Neural cell (in vitro differentiated cells): ENCODE measurements at regions not wholly inside any gene's neighbourhood (a gene's known extent, or its start where the extent isn't known, plus 50 kb on each side); places are given as distances from the start of the nearest gene placed in this dataset.

ENCODE experiments used
- H2AFZ ChIP-seq: fragments of 200-600, 300-800 bp; sonication (generic), shearing (Covaris generic); 2 replicates; pipeline ENCODE4 v1.6.0; 2014; ENCODE audit warnings: low read depth, mild to moderate bottlenecking, antibody characterized with exemption, low read length, moderate library complexity
- H3F3A ChIP-seq: fragments of 200-600 bp; shearing (Covaris generic); 2 replicates; pipeline ENCODE4 v1.6.1; 2016; ENCODE audit warnings: mild to moderate bottlenecking, moderate library complexity, mixed read lengths, antibody characterized with exemption, low read length; ENCODE audit not compliant: insufficient read depth, poor library complexity, severe bottlenecking
- H3K27ac ChIP-seq: fragments of 200-600, 300-800 bp; sonication (generic), shearing (Covaris generic); 2 replicates; pipeline ENCODE4 v1.5.1; 2014; ENCODE audit warnings: mild to moderate bottlenecking, low read length, moderate library complexity
- H3K27me3 ChIP-seq: fragments of 300-800, 200-600 bp; sonication (generic), shearing (Covaris generic); 2 replicates; pipeline ENCODE4 v1.6.0; 2014; ENCODE audit warnings: mild to moderate bottlenecking, low read depth, low read length, moderate library complexity; ENCODE audit not compliant: insufficient read depth
- H3K36me3 ChIP-seq: fragments of 300-800, 200-600 bp; sonication (generic), shearing (Covaris generic); 2 replicates; pipeline ENCODE4 v1.5.1; 2014; ENCODE audit warnings: mild to moderate bottlenecking, antibody characterized with exemption, low read length, moderate library complexity; ENCODE audit not compliant: insufficient read depth
- H3K4me2 ChIP-seq: fragments of 300-800, 200-600 bp; sonication (generic), shearing (Covaris generic); 2 replicates; pipeline ENCODE4 v1.6.0; 2014; ENCODE audit warnings: mild to moderate bottlenecking, low read length
- H3K4me3 ChIP-seq: fragments of 300-800, 200-600 bp; sonication (generic), shearing (Covaris generic); 2 replicates; pipeline ENCODE4 v1.5.1; 2014; ENCODE audit warnings: mild to moderate bottlenecking, low read length, moderate library complexity
- H3K79me2 ChIP-seq: fragments of 200-600 bp; shearing (Covaris generic); replicated peaks from 2 replicates; pipeline ENCODE4 v1.6.0; 2014; ENCODE audit warnings: mild to moderate bottlenecking, low read length, moderate library complexity; ENCODE audit not compliant: insufficient read depth
- H3K9ac ChIP-seq: fragments of 300-800, 200-600 bp; sonication (generic), shearing (Covaris generic); 2 replicates; pipeline ENCODE4 v1.6.1; 2016; ENCODE audit warnings: mild to moderate bottlenecking, low read length, mixed read lengths
- H3K9me2 ChIP-seq: fragments of 200-600 bp; shearing (Covaris generic); 2 replicates; pipeline ENCODE4 v1.6.1; 2016; ENCODE audit warnings: mild to moderate bottlenecking, low read length, mixed read lengths; ENCODE audit not compliant: insufficient read depth
- H3K9me3 ChIP-seq: fragments of 200-600, 300-800 bp; sonication (generic), shearing (Covaris generic); 2 replicates; pipeline ENCODE4 v1.6.1; 2016; ENCODE audit warnings: mild to moderate bottlenecking, mixed run types, low read length, moderate library complexity, mixed read lengths
- H4K20me1 ChIP-seq: fragments of 200-600 bp; shearing (Covaris generic); 2 replicates; pipeline ENCODE4 v1.6.1; 2016; ENCODE audit warnings: mild to moderate bottlenecking, mixed run types; ENCODE audit not compliant: insufficient read depth
- CTCF ChIP-seq: fragments of 450-650 bp; IDR thresholded peaks from 2 replicates; pipeline ENCODE4 v1.5.1; 2014; ENCODE audit warnings: antibody characterized with exemption, mild to moderate bottlenecking, moderate library complexity; ENCODE audit not compliant: poor library complexity, severe bottlenecking
- EP300 ChIP-seq: fragments of 450-650 bp; conservative IDR thresholded peaks from 2 replicates; pipeline ENCODE4 v1.6.1; 2014; ENCODE audit warnings: antibody characterized with exemption, mild to moderate bottlenecking, moderate library complexity; ENCODE audit not compliant: poor library complexity, severe bottlenecking
- EZH2 ChIP-seq: fragments of 200-600, 300-800 bp; shearing (Covaris generic), sonication (generic); IDR thresholded peaks from 2 replicates; pipeline ENCODE4 v1.6.1; 2014; ENCODE audit warnings: antibody characterized with exemption, low read length, borderline replicate concordance, mild to moderate bottlenecking; ENCODE audit not compliant: insufficient read depth, poor library complexity, severe bottlenecking
- MXI1 ChIP-seq: fragments of 450-650 bp; conservative IDR thresholded peaks from 2 replicates; pipeline ENCODE4 v1.6.1; 2014; ENCODE audit warnings: antibody characterized with exemption, mild to moderate bottlenecking; ENCODE audit not compliant: poor library complexity, severe bottlenecking
- POLR2AphosphoS5 ChIP-seq: IDR thresholded peaks from 2 replicates; pipeline ENCODE4 v1.6.1; 2012
- RAD21 ChIP-seq: fragments of 450-650 bp; conservative IDR thresholded peaks from 2 replicates; pipeline ENCODE4 v1.6.1; 2014; ENCODE audit warnings: antibody characterized with exemption, mild to moderate bottlenecking, moderate library complexity
- REST ChIP-seq: IDR thresholded peaks from 2 replicates; pipeline ENCODE4 v1.6.1; 2012; ENCODE audit warnings: borderline replicate concordance
- SMC3 ChIP-seq: fragments of 450-650 bp; conservative IDR thresholded peaks from 2 replicates; pipeline ENCODE4 v1.6.1; 2014; ENCODE audit warnings: antibody characterized with exemption, mild to moderate bottlenecking, moderate library complexity; ENCODE audit not compliant: poor library complexity
- TAF1 ChIP-seq: IDR thresholded peaks from 2 replicates; pipeline ENCODE4 v1.6.1; 2012; ENCODE audit warnings: low read depth

GRCh38 chr16:13344001-13344400, 442.6 kb downstream of the SHISA9 start:
- no peak overlapping the region for H3K9ac ChIP-seq
- no peaks in the 10 kb centered on the region for H3F3A ChIP-seq
- no peak overlapping the region for H3K4me3 ChIP-seq
- no peaks in the 10 kb centered on the region for H3K9me3 ChIP-seq
- no peaks in the 10 kb centered on the region for H3K27me3 ChIP-seq
- TF ChIP-seq MXI1 (no peak), CTCF (no peak), TAF1 (no peak), EP300 (no peak), RAD21 (no peak), REST (no peak), POLR2AphosphoS5 (no peak), EZH2 (no peak), SMC3 (no peak)
- no peak overlapping the region for H3K27ac ChIP-seq
- no peak overlapping the region for H2AFZ ChIP-seq
- no peaks in the 10 kb centered on the region for H4K20me1 ChIP-seq
- no peaks in the 10 kb centered on the region for H3K9me2 ChIP-seq
- no peaks in the 10 kb centered on the region for H3K36me3 ChIP-seq
- H3K4me2 ChIP-seq, result no peak overlapping the region
- no peaks in the 10 kb centered on the region for H3K79me2 ChIP-seq

- Histone ChIP-seq H3F3A (no peaks in the 10 kb centered on the region), H4K20me1 (no peaks in the 10 kb centered on the region), H3K9me2 (no peaks in the 10 kb centered on the region), H3K27ac (no peak overlapping the region), H3K27me3 (no peaks in the 10 kb centered on the region), H3K9me3 (no peaks in the 10 kb centered on the region), H3K4me3 (no peak overlapping the region), H2AFZ (no peak overlapping the region), H3K79me2 (no peaks in the 10 kb centered on the region), H3K36me3 (no peaks in the 10 kb centered on the region), H3K4me2 (no peak overlapping the region), H3K9ac (no peak overlapping the region)
- no peak for TF ChIP-seq SMC3
- no peak for TF ChIP-seq TAF1
- no peak for TF ChIP-seq REST
- no peak for TF ChIP-seq CTCF
- no peak for TF ChIP-seq POLR2AphosphoS5
- no peak for TF ChIP-seq EP300
- no peak for TF ChIP-seq MXI1
- no peak for TF ChIP-seq EZH2
- TF ChIP-seq RAD21, result no peak
Measured at GRCh38 chr16:13348416-13348815, 447.0 kb downstream of the SHISA9 start.
